Adrenal gland (tissue), 5 donors: ENCODE measurements at regions not wholly inside any gene's neighbourhood (a gene's known extent, or its start where the extent isn't known, plus 50 kb on each side); places are given as distances from the start of the nearest gene placed in this dataset.

Experiments used
- POLR2A ChIP-seq, 2 donors: fragments of 450-650 bp; IDR thresholded peaks; one replicate each; pipeline ENCODE4 v1.6.1; 2017; ENCODE audit warnings: antibody characterized with exemption in 2 of 2, mild to moderate bottlenecking in 2 of 2, moderate library complexity in 1 of 2
- TF ChIP-seq, protein P1 (sequence below), 6 experiments: fragments of 450-650 bp in 4 of 6; fragments of 200-600 bp in 2 of 6; sonication (generic) in 1 of 6; IDR thresholded peaks; 1 replicate in 5 of 6; 2 replicates in 1 of 6; pipeline versions ENCODE4 v1.5.1 to v1.8.0; 2016 to 2021; ENCODE audit warnings: antibody characterized with exemption in 6 of 6, mild to moderate bottlenecking in 2 of 6, moderate library complexity in 1 of 6
- donor health status: DM: no; HTN: no; CAD: no.

DNA sequence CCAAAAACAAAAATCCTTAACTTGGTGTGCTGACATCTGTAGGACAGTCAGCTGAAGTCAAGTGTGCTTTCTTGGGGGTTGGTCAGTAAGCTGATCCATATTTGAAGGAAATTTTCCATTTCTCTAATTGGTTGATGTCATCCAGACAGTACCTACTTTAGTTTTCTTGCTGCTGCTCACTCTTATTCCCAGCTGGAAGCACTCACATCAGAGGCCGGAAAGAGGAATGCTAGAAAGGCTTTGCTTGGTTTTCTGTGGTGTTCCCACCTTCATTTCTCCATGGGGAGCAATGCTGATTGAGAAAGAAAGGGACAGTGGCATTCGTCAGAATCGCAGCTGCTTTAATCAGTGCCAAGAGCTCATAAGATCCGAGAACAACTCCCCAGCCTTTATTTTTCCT is 227.0 kb downstream of the C4orf33 start:
- TF ChIP-seq POLR2A (IDR thresholded peaks at IDR 0.05) = no peak
- TF ChIP-seq, protein P1, sequence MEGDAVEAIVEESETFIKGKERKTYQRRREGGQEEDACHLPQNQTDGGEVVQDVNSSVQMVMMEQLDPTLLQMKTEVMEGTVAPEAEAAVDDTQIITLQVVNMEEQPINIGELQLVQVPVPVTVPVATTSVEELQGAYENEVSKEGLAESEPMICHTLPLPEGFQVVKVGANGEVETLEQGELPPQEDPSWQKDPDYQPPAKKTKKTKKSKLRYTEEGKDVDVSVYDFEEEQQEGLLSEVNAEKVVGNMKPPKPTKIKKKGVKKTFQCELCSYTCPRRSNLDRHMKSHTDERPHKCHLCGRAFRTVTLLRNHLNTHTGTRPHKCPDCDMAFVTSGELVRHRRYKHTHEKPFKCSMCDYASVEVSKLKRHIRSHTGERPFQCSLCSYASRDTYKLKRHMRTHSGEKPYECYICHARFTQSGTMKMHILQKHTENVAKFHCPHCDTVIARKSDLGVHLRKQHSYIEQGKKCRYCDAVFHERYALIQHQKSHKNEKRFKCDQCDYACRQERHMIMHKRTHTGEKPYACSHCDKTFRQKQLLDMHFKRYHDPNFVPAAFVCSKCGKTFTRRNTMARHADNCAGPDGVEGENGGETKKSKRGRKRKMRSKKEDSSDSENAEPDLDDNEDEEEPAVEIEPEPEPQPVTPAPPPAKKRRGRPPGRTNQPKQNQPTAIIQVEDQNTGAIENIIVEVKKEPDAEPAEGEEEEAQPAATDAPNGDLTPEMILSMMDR (IDR thresholded peaks at IDR 0.05) = no peak
